Left lung (tissue), 4 donors: ENCODE measurements at regions not wholly inside any gene's neighbourhood (a gene's known extent, or its start where the extent isn't known, plus 50 kb on each side); places are given as distances from the start of the nearest gene placed in this dataset.

Source experiments
- ATAC-seq: fragments of 200-7000 bp; cut with Tn5 transposase; one replicate; pipeline ENCODE4 v1.9.1; 2020; ENCODE audit warnings: moderate library complexity
- DNase-seq, 4 donors: peaks; one replicate each; pipeline ENCODE4 v3.0.0-alpha.2; 2013 to 2020
- H3K27ac ChIP-seq, 2 donors: fragments of 200-600 bp; sonication (generic) in 1 of 2; one replicate each; pipeline versions ENCODE4 v1.5.0 to v1.8.0; 2020 to 2021
- H3K27me3 ChIP-seq, 2 donors: fragments of 200-600 bp; sonication (generic) in 1 of 2; one replicate each; pipeline versions ENCODE4 v1.5.0 to v1.8.0; 2020 to 2021
- H3K36me3 ChIP-seq, 2 donors: fragments of 200-600 bp; sonication (generic) in 1 of 2; one replicate each; pipeline versions ENCODE4 v1.5.0 to v1.8.0; 2020 to 2021
- H3K4me1 ChIP-seq, 2 donors: fragments of 200-600 bp; one replicate each; pipeline ENCODE4 v1.8.0; 2021
- H3K4me3 ChIP-seq, 2 donors: fragments of 200-600 bp; sonication (generic) in 1 of 2; one replicate each; pipeline versions ENCODE4 v1.5.0 to v1.8.0; 2020 to 2021; ENCODE audit warnings: mild to moderate bottlenecking in 1 of 2
- H3K9me3 ChIP-seq, 2 donors: fragments of 200-600 bp; sonication (generic) in 1 of 2; one replicate each; pipeline versions ENCODE4 v1.5.0 to v1.8.0; 2020 to 2021
- CTCF ChIP-seq, 2 donors: fragments of 200-600 bp; sonication (generic) in 1 of 2; IDR thresholded peaks; one replicate each; pipeline versions ENCODE4 v1.5.0 to v1.8.0; 2021; ENCODE audit warnings: antibody characterized with exemption in 2 of 2
- intact Hi-C, 2 donors: fragments of 100-400 bp; cut with DNase I; formaldehyde crosslinking; loops; one replicate each; pipeline versions ENCODE4 v1.11.2 to v1.14.2; 2022
- donor health status: DM: no; HTN: yes; CAD: no.
- donor health status: DM: no; HTN: no; CAD: no.

GRCh38 chr13:68168448-68168847 lies 938.3 kb upstream of the PCDH9 start:
- intact Hi-C loops: no loop called here
- no peak for TF ChIP-seq CTCF (IDR thresholded peaks at IDR 0.05)
- ATAC-seq: no peak

GRCh38 chr13:68160466-68160865 lies 930.3 kb upstream of the PCDH9 start:
- no peaks in the 10 kb centered on the region for H3K36me3 ChIP-seq
- TF ChIP-seq CTCF (IDR thresholded peaks at IDR 0.05): no peak
- DNase-seq: no peak
- intact Hi-C loops: no loop called here
- H3K27me3 ChIP-seq: no peaks in the 10 kb centered on the region
- H3K4me3 ChIP-seq: no peak overlapping the region
- H3K9me3 ChIP-seq: peaks cover 0 to 6% of the 10 kb centered on the region in 2 donors
- H3K4me1 ChIP-seq: no peaks in the 10 kb centered on the region
- ATAC-seq: no peak
- H3K27ac ChIP-seq: no peak overlapping the region

More at GRCh38 chr13:68168448-68168847, 938.3 kb upstream of the PCDH9 start:
- Histone ChIP-seq H3K36me3 (no peaks in the 10 kb centered on the region), H3K27ac (no peak overlapping the region), H3K27me3 (no peaks in the 10 kb centered on the region), H3K4me1 (no peaks in the 10 kb centered on the region), H3K9me3 (peaks cover 0 to 15% of the 10 kb centered on the region in 2 donors), H3K4me3 (no peak overlapping the region)
- DNase-seq: no peak

DNA sequence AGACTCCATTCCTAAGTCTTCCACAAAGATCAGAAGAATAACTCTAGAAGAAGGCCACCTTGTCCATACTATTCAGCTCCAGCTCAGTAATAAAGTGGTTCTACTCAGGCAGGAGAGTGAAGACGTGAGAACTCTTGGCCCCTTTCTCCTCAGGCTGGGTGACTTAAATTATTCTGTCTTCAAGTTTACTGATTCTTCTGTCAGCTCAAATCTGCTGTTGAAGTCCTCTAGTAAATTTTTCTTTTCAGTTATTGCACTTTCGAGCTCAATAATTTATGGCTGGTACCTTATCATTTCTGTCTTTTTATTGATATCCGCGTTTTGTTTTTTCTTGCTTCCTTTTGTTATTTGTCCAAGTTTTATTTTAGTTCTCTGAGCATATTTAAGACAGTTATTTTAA lies 922.3 kb upstream of the PCDH9 start:
- Histone ChIP-seq H3K4me3 (no peak overlapping the region), H3K4me1 (no peaks in the 10 kb centered on the region), H3K36me3 (no peaks in the 10 kb centered on the region), H3K27me3 (no peaks in the 10 kb centered on the region), H3K27ac (no peak overlapping the region), H3K9me3 (peaks cover 0 to 19% of the 10 kb centered on the region in 2 donors)
- DNase-seq (no peak), ATAC-seq (no peak)
- intact Hi-C loops: no loop called here
- no peak for TF ChIP-seq CTCF (IDR thresholded peaks at IDR 0.05)

DNA sequence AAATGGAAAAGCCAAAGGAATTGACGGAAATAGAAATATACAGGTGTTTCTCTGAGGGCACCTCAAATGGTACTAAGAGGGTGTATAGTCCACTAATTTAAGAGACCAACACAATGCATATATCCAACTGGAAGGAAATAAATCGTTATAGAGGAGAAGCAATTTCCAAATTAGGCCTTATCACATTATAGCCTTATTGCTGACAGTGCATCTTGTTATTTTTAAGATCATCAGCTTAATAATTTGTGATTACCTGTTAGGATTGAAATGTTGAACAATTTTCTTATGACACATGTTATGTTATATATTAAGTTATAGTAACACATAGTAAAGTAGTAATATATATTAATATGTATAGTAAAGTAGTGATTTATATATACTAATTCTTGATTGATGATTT lies 915.7 kb upstream of the PCDH9 start:
- TF ChIP-seq CTCF (IDR thresholded peaks at IDR 0.05): no peak
- H3K9me3 ChIP-seq: no peaks in the 10 kb centered on the region
- no peak overlapping the region for H3K4me3 ChIP-seq
- ATAC-seq (no peak), DNase-seq (no peak)
- no peak overlapping the region for H3K27ac ChIP-seq
- intact Hi-C loops: no loop called here
- H3K27me3 ChIP-seq: no peaks in the 10 kb centered on the region
- H3K4me1 ChIP-seq: no peaks in the 10 kb centered on the region
- H3K36me3 ChIP-seq: no peaks in the 10 kb centered on the region

DNA sequence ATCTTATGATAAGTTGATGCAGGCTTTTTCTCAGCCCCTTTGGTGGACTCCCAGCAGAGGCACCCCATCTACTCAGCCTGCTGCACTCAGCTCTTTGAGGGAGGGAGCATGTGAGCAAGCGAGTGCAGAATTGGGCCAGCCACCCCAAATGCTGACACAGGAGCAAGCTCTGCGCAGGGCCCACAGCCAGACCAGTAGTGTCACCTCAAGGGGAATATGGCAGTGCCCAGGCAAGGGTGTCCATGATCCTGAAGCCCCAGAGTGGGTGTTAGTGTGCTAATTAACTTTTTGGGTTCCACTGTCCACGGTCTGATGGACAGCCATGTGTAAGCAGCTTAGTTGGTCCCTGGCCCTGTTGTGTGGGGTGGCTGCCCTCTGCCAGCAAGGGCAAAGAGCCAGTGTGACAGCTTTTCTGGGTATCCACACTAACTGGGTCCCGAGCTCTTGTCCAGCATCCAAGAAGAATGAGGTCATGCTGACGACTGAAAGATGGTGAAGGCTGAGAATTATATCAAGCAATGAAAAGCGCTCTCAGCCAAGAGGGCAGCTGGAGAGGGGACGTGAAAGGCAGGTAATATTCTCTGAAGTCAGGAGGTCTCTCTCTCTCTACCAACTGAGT lies 898.3 kb upstream of the PCDH9 start:
- ATAC-seq: no peak
- DNase-seq: no peak
- TF ChIP-seq CTCF (IDR thresholded peaks at IDR 0.05): no peak
- Histone ChIP-seq H3K4me1 (no peaks in the 10 kb centered on the region), H3K27ac (no peak overlapping the region), H3K36me3 (no peaks in the 10 kb centered on the region), H3K4me3 (no peak overlapping the region), H3K27me3 (no peaks in the 10 kb centered on the region), H3K9me3 (no peaks in the 10 kb centered on the region)
- intact Hi-C loops: no loop called here
